ENCODE measurements at regions not wholly inside any gene's neighbourhood (a gene's known extent, or its start where the extent isn't known, plus 50 kb on each side); places are given as distances from the start of the nearest gene placed in this dataset.

GRCh38 chr16:17017442-17017841 is 453.3 kb downstream of the XYLT1 start:
- TF ChIP-seq CTCF (IDR thresholded peaks at IDR 0.05; ENCODE audit: borderline replicate concordance, insufficient read depth, low read depth, low read length): no peak
- no peak overlapping the region for H3K4me3 ChIP-seq (ENCODE audit: low read depth, low read length)

GRCh38 chr16:17018585-17018939 is 452.2 kb downstream of the XYLT1 start:
- no peak overlapping the region for H3K4me3 ChIP-seq (ENCODE audit: low read depth, low read length)
- TF ChIP-seq CTCF (IDR thresholded peaks at IDR 0.05; ENCODE audit: borderline replicate concordance, insufficient read depth, low read depth, low read length): no peak

GRCh38 chr16:17019366-17019765 is 451.4 kb downstream of the XYLT1 start:
- TF ChIP-seq CTCF (IDR thresholded peaks at IDR 0.05; ENCODE audit: borderline replicate concordance, insufficient read depth, low read depth, low read length): no peak
- no peak overlapping the region for H3K4me3 ChIP-seq (ENCODE audit: low read depth, low read length)

GRCh38 chr16:17023606-17024005 is 447.2 kb downstream of the XYLT1 start:
- no peak for TF ChIP-seq CTCF (IDR thresholded peaks at IDR 0.05; ENCODE audit: borderline replicate concordance, insufficient read depth, low read depth, low read length)
- no peak overlapping the region for H3K4me3 ChIP-seq (ENCODE audit: low read depth, low read length)

GRCh38 chr16:17024514-17024913 is 446.2 kb downstream of the XYLT1 start:
- TF ChIP-seq CTCF (IDR thresholded peaks at IDR 0.05; ENCODE audit: borderline replicate concordance, insufficient read depth, low read depth, low read length): no peak
- no peak overlapping the region for H3K4me3 ChIP-seq (ENCODE audit: low read depth, low read length)

- TF ChIP-seq CTCF (IDR thresholded peaks at IDR 0.05; ENCODE audit: borderline replicate concordance, insufficient read depth, low read depth, low read length): no peak
- no peak overlapping the region for H3K4me3 ChIP-seq (ENCODE audit: low read depth, low read length)
Observed at GRCh38 chr16:17026600-17027242, 444.0 kb downstream of the XYLT1 start.

GRCh38 chr16:17027488-17028129 is 443.2 kb downstream of the XYLT1 start:
- no peak for TF ChIP-seq CTCF (IDR thresholded peaks at IDR 0.05; ENCODE audit: borderline replicate concordance, insufficient read depth, low read depth, low read length)
- no peak overlapping the region for H3K4me3 ChIP-seq (ENCODE audit: low read depth, low read length)

All from GM12875 (cell line).